H9 (cell line): ENCODE measurements at regions not wholly inside any gene's neighbourhood (a gene's known extent, or its start where the extent isn't known, plus 50 kb on each side); places are given as distances from the start of the nearest gene placed in this dataset.

ENCODE experiments used
- DNase-seq: peaks from one replicate; pipeline ENCODE4 v3.0.0-alpha.2; 2017
- H2AFZ ChIP-seq: one replicate; pipeline ENCODE4 v1.6.1; 2013; ENCODE audit warnings: mild to moderate bottlenecking, low read length, control low read depth, moderate library complexity
- H2AK5ac ChIP-seq: 2 replicates; pipeline ENCODE4 v1.6.1; 2013; ENCODE audit warnings: low read length, control low read depth, mixed read lengths; ENCODE audit not compliant: insufficient read length
- H2BK120ac ChIP-seq: one replicate; pipeline ENCODE4 v1.6.1; 2013; ENCODE audit warnings: low read depth, mild to moderate bottlenecking, low read length, control low read depth, inconsistent platforms; ENCODE audit not compliant: poor library complexity, severe bottlenecking
- H2BK12ac ChIP-seq: 2 replicates; pipeline ENCODE4 v1.6.1; 2013; ENCODE audit warnings: low read length, control low read depth, mixed read lengths, low read depth; ENCODE audit not compliant: insufficient read length
- H2BK15ac ChIP-seq: 2 replicates; pipeline ENCODE4 v1.6.1; 2013; ENCODE audit warnings: low read depth, low read length, control low read depth
- H2BK20ac ChIP-seq: one replicate; pipeline ENCODE4 v1.6.1; 2013; ENCODE audit warnings: low read depth, mild to moderate bottlenecking, low read length, control low read depth, inconsistent platforms; ENCODE audit not compliant: poor library complexity, severe bottlenecking
- H2BK5ac ChIP-seq: 2 replicates; pipeline ENCODE4 v1.6.1; 2013; ENCODE audit warnings: low read length, control low read depth, mixed read lengths; ENCODE audit not compliant: insufficient read length
- H3K14ac ChIP-seq: 2 replicates; pipeline ENCODE4 v1.6.1; 2013; ENCODE audit warnings: low read length, control low read depth; ENCODE audit not compliant: insufficient read depth
- H3K18ac ChIP-seq: 2 replicates; pipeline ENCODE4 v1.6.1; 2013; ENCODE audit warnings: low read depth, mild to moderate bottlenecking, mixed read lengths, low read length, control low read depth; ENCODE audit not compliant: insufficient read length
- H3K23ac ChIP-seq: 2 replicates; pipeline ENCODE4 v1.6.1; 2013; ENCODE audit warnings: low read length, control low read depth, mixed read lengths, low read depth; ENCODE audit not compliant: insufficient read length
- H3K23me2 ChIP-seq: 2 replicates; pipeline ENCODE4 v1.6.1; 2013; ENCODE audit warnings: low read depth, mild to moderate bottlenecking, mixed read lengths, low read length, control low read depth; ENCODE audit not compliant: insufficient read length, poor library complexity, severe bottlenecking
- H3K27ac ChIP-seq: 2 replicates; pipeline ENCODE4 v1.5.1; 2013; ENCODE audit warnings: low read length, control low read depth, mixed read lengths, low read depth; ENCODE audit not compliant: insufficient read length
- H3K27me3 ChIP-seq: 2 replicates; pipeline ENCODE4 v1.6.1; 2013; ENCODE audit warnings: low read length, control low read depth, inconsistent platforms; ENCODE audit not compliant: insufficient read depth
- H3K4ac ChIP-seq: 2 replicates; pipeline ENCODE4 v1.6.1; 2013; ENCODE audit warnings: low read depth, mild to moderate bottlenecking, control low read depth, inconsistent platforms, low read length, moderate library complexity
- H3K4me1 ChIP-seq: 2 replicates; pipeline ENCODE4 v1.6.1; 2013; ENCODE audit warnings: low read length, control low read depth, inconsistent platforms; ENCODE audit not compliant: insufficient read depth
- H3K4me2 ChIP-seq: 2 replicates; pipeline ENCODE4 v1.6.1; 2013; ENCODE audit warnings: low read length, control low read depth, mixed read lengths; ENCODE audit not compliant: insufficient read length, insufficient read depth
- H3K56ac ChIP-seq: 2 replicates; pipeline ENCODE4 v1.6.1; 2013; ENCODE audit warnings: low read depth, mild to moderate bottlenecking, mixed read lengths, low read length, control low read depth; ENCODE audit not compliant: insufficient read length
- H3K79me1 ChIP-seq: 2 replicates; pipeline ENCODE4 v1.6.1; 2013; ENCODE audit warnings: low read depth, mild to moderate bottlenecking, moderate library complexity, low read length, control low read depth, inconsistent platforms; ENCODE audit not compliant: insufficient read depth, poor library complexity, severe bottlenecking
- H3K79me2 ChIP-seq: 2 replicates; pipeline ENCODE4 v1.6.1; 2013; ENCODE audit warnings: low read length, control low read depth, inconsistent platforms; ENCODE audit not compliant: insufficient read depth
- H3K9ac ChIP-seq: 2 replicates; pipeline ENCODE4 v1.6.1; 2013; ENCODE audit warnings: low read length, control low read depth, mixed read lengths; ENCODE audit not compliant: insufficient read length; ENCODE audit errors: extremely low read depth
- H3K9me3 ChIP-seq: one replicate; pipeline ENCODE4 v1.6.1; 2013; ENCODE audit warnings: low read depth, low read length, inconsistent platforms; ENCODE audit not compliant: control insufficient read depth
- H3T11ph ChIP-seq: one replicate; pipeline ENCODE4 v1.6.1; 2013; ENCODE audit warnings: mild to moderate bottlenecking, low read length, control low read depth, inconsistent platforms
- H4K20me1 ChIP-seq: one replicate; pipeline ENCODE4 v1.6.1; 2013; ENCODE audit not compliant: control insufficient read depth, insufficient read length, insufficient read depth
- H4K5ac ChIP-seq: 2 replicates; pipeline ENCODE4 v1.6.1; 2013; ENCODE audit warnings: low read depth, mild to moderate bottlenecking, mixed read lengths, low read length, control low read depth; ENCODE audit not compliant: insufficient read length
- H4K8ac ChIP-seq: replicated peaks from 2 replicates; pipeline ENCODE4 v1.6.1; 2013; ENCODE audit warnings: low read length, control low read depth, mixed read lengths, low read depth; ENCODE audit not compliant: insufficient read length
- H4K91ac ChIP-seq: 2 replicates; pipeline ENCODE4 v1.6.1; 2013; ENCODE audit warnings: low read depth, mild to moderate bottlenecking, moderate library complexity, mixed read lengths, low read length, control low read depth; ENCODE audit not compliant: insufficient read length
- H3K27ac Mint-ChIP-seq, 3 experiments: 2 replicates in 2 of 3; 3 replicates in 1 of 3; pipeline ENCODE4 v1.8.0; 2020 to 2021; ENCODE audit warnings: mixed read lengths in 3 of 3, mild to moderate bottlenecking in 1 of 3, moderate library complexity in 1 of 3
- H3K27me3 Mint-ChIP-seq: 2 replicates; pipeline ENCODE4 v1.8.0; 2021; ENCODE audit warnings: low read depth, mild to moderate bottlenecking, moderate library complexity, mixed read lengths
- H3K36me3 Mint-ChIP-seq, 3 experiments: 2 replicates in 2 of 3; 3 replicates in 1 of 3; pipeline ENCODE4 v1.8.0; 2020 to 2021; ENCODE audit warnings: low read depth in 3 of 3, mixed read lengths in 3 of 3; ENCODE audit not compliant: insufficient read depth in 1 of 3
- H3K4me1 Mint-ChIP-seq, 2 experiments: 2 replicates each; pipeline ENCODE4 v1.8.0; 2020; ENCODE audit warnings: mixed read lengths in 2 of 2
- H3K4me3 Mint-ChIP-seq, 2 experiments: 2 replicates in 1 of 2; 3 replicates in 1 of 2; pipeline ENCODE4 v1.8.0; 2020 to 2021; ENCODE audit warnings: mild to moderate bottlenecking in 2 of 2, mixed read lengths in 2 of 2, moderate library complexity in 1 of 2
- H3K9me3 Mint-ChIP-seq, 2 experiments: 2 replicates in 1 of 2; 3 replicates in 1 of 2; pipeline ENCODE4 v1.8.0; 2020; ENCODE audit warnings: mild to moderate bottlenecking in 2 of 2, mixed read lengths in 2 of 2, moderate library complexity in 1 of 2
- CTCF ChIP-seq: fragments of 200-600 bp; sonication (generic); conservative IDR thresholded peaks from 3 replicates; pipeline ENCODE4 v1.8.0; 2021; ENCODE audit warnings: antibody characterized with exemption, mild to moderate bottlenecking
- WGBS: extraction: QIAGEN DNeasy Blood & Tissue Kit; methylation state at CpG from one replicate; pipeline ENCODE4 v1.1.7; 2013; ENCODE audit warnings: missing lambda C conversion rate, low lambda C conversion rate, mixed read lengths; ENCODE audit not compliant: insufficient read length; ENCODE audit errors: extremely low coverage; 5-methylcytosine and 5-hydroxymethylcytosine counted together

- WGBS: no CpG with 5 or more reads among the region's 4 CpGs
- no peak overlapping the region for H3K4me3 Mint-ChIP-seq
- H3K27ac ChIP-seq: no peak overlapping the region
- no peak overlapping the region for H4K91ac ChIP-seq
- no peaks in the 10 kb centered on the region for H3K36me3 Mint-ChIP-seq
- H3K14ac ChIP-seq: no peak overlapping the region
- H3K23ac ChIP-seq: no peak overlapping the region
- H3K18ac ChIP-seq: no peak overlapping the region
- H3K9ac ChIP-seq: no peak overlapping the region
- no peaks in the 10 kb centered on the region for H3K9me3 ChIP-seq
- no peak overlapping the region for H2AFZ ChIP-seq
- no peak overlapping the region for H3K4me2 ChIP-seq
- no peaks in the 10 kb centered on the region for H3K23me2 ChIP-seq
- DNase-seq: no peak
- H3K4me1 ChIP-seq: no peaks in the 10 kb centered on the region
- no peak overlapping the region for H4K5ac ChIP-seq
- no peaks in the 10 kb centered on the region for H3K9me3 Mint-ChIP-seq
- no peak overlapping the region for H3K56ac ChIP-seq
- no peak overlapping the region for H3T11ph ChIP-seq
- no peak overlapping the region for H2BK20ac ChIP-seq
- no peak for TF ChIP-seq CTCF
- no peak overlapping the region for H2AK5ac ChIP-seq
- H4K8ac ChIP-seq: no peak overlapping the region
- H2BK5ac ChIP-seq: no peak overlapping the region
- H3K79me2 ChIP-seq: no peaks in the 10 kb centered on the region
- H3K79me1 ChIP-seq: no peaks in the 10 kb centered on the region
- H3K27ac Mint-ChIP-seq: no peak overlapping the region
- no peak overlapping the region for H2BK120ac ChIP-seq
- H3K27me3 ChIP-seq: no peaks in the 10 kb centered on the region
- no peak overlapping the region for H2BK12ac ChIP-seq
- 0 out of 4 replicates have a peak, but pooled peaks cover 2 to 3% of the 10 kb centered on the region in 2 experiments for H3K4me1 Mint-ChIP-seq
- no peaks in the 10 kb centered on the region for H4K20me1 ChIP-seq
- no peak overlapping the region for H3K4ac ChIP-seq
- H2BK15ac ChIP-seq: no peak overlapping the region
- no peaks in the 10 kb centered on the region for H3K27me3 Mint-ChIP-seq
These were observed 890.8 kb upstream of the USP15 start for GRCh38 chr12:61369241-61369910.
